Fibroblast of peridontal ligament (primary cell): ENCODE measurements at regions not wholly inside any gene's neighbourhood (a gene's known extent, or its start where the extent isn't known, plus 50 kb on each side); places are given as distances from the start of the nearest gene placed in this dataset.

Source experiments
- DNase-seq: peaks from one replicate; pipeline ENCODE4 v3.0.0-alpha.2; 2010; ENCODE audit errors: extremely low read depth

GRCh38 chr20:8935878-8936277 is 133.0 kb upstream of the PLCB4 start:
- DNase-seq: no peak

- DNase-seq: no peak
Measured at GRCh38 chr20:8938532-8938931, 130.4 kb upstream of the PLCB4 start.

- DNase-seq: peak; percentile 84
Measured at GRCh38 chr20:8940326-8940725, 128.6 kb upstream of the PLCB4 start.

GRCh38 chr20:8943631-8944030 is 125.3 kb upstream of the PLCB4 start:
- no peak for DNase-seq

- peak; percentile 78 for DNase-seq
Measured at GRCh38 chr20:8946036-8946940, 122.6 kb upstream of the PLCB4 start.

GRCh38 chr20:8948442-8949020 is 120.4 kb upstream of the PLCB4 start:
- DNase-seq: no peak

GRCh38 chr20:8951164-8951563 is 117.7 kb upstream of the PLCB4 start:
- DNase-seq: no peak

GRCh38 chr20:8952721-8953120 is 116.2 kb upstream of the PLCB4 start:
- DNase-seq: peak; percentile 26

- DNase-seq: no peak
Measured at GRCh38 chr20:8953300-8953699, 115.6 kb upstream of the PLCB4 start.

- no peak for DNase-seq
Measured at GRCh38 chr20:8960241-8960640, 108.6 kb upstream of the PLCB4 start.

- DNase-seq: no peak
Measured at GRCh38 chr20:8963330-8963729, 105.6 kb upstream of the PLCB4 start.

GRCh38 chr20:8964959-8965562 is 103.8 kb upstream of the PLCB4 start:
- no peak for DNase-seq

GRCh38 chr20:8967641-8968245 is 101.1 kb upstream of the PLCB4 start:
- no peak for DNase-seq

GRCh38 chr20:8969146-8969583 is 99.7 kb upstream of the PLCB4 start:
- peak; percentile 45 for DNase-seq

- no peak for DNase-seq
Measured at GRCh38 chr20:8971669-8972316, 97.1 kb upstream of the PLCB4 start.

- DNase-seq: no peak
Measured at GRCh38 chr20:8972963-8973705, 95.8 kb upstream of the PLCB4 start.

- no peak for DNase-seq
Measured at GRCh38 chr20:8974009-8974708, 94.7 kb upstream of the PLCB4 start.

- peak; percentile 51 for DNase-seq
Measured at GRCh38 chr20:8981482-8981881, 87.4 kb upstream of the PLCB4 start.

- no peak for DNase-seq
Measured at GRCh38 chr20:8983478-8984345, 85.2 kb upstream of the PLCB4 start.

- no peak for DNase-seq
Measured at GRCh38 chr20:8986631-8987030, 82.3 kb upstream of the PLCB4 start.
